Mesenteric fat pad (tissue), 1 donor: ENCODE measurements at regions not wholly inside any gene's neighbourhood (a gene's known extent, or its start where the extent isn't known, plus 50 kb on each side); places are given as distances from the start of the nearest gene placed in this dataset.
A peak's percentile ranks its signal among the peaks of the same experiment; 100 is the strongest.

ENCODE experiments used
- DNase-seq: peaks from one replicate; pipeline ENCODE4 v3.0.0-alpha.2; 2020; ENCODE audit warnings: low spot score
- donor health status: DM: yes; HTN: yes; CAD: no.

DNA sequence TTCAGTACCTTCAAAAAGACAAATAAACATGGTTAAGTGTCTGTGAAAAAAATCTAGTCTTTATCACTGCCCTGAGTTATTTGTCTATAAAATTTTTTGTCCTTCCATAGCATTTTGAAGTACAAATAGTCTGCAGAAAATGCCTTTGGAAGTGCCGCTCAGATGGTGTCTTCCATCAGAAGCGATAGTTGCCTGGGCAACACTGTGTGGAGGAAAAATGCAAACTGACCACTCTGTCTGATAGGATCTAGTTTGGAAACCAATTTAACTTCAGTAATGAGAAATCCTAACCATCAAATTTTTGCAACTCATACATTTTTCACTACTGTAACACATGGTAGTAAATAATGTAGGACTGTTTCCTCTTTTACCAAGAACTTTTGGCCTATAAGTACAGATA lies 449.9 kb downstream of the PRELID2 start:
- DNase-seq = no peak

DNA sequence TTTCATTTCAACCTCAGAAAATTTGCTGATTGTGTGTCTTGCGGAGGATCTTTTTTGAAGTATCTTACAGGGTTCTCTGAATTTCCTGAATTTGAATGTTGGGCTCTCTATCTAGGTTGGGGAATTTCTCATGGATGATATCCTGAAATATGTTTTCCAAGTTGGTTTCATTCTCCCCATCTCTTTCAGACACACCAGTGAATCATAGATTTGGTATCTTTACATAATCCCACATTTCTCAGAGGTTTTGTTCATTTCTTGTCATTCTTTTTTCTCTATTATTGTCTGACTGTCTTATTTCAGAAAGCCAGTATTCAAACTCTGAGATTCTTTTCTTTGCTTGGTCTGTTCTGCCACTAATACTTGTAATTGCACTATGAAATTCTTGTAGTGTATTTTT lies 456.9 kb downstream of the PRELID2 start:
- no peak for DNase-seq

- DNase-seq = no peak
These were observed 459.6 kb downstream of the PRELID2 start for GRCh38 chr5:145375521-145375920.

DNA sequence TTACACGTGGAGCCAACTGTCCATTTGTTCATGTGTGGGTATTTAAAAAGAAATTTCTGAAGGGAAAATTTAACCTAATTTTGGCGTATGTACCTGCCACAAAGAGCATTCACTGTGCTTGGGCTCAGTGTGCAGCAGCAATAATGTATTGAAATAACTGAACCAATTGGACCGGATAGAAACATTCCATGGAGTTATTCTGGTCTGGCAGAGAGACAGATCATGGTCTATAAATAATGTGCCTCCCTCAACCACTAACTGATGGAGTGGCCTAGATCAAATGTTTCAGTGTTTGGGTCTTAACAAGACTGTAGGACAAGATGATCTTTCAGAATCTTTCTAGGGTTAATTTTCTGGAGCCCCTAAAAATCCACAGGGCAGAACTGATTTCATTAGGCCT lies 469.7 kb downstream of the PRELID2 start:
- DNase-seq = no peak

- no peak for DNase-seq
These were observed 472.9 kb downstream of the PRELID2 start for GRCh38 chr5:145362266-145362665.

GRCh38 chr5:145360936-145361335 lies 474.2 kb downstream of the PRELID2 start:
- DNase-seq = no peak

GRCh38 chr5:145350513-145350912 lies 484.6 kb downstream of the PRELID2 start:
- no peak for DNase-seq

DNA sequence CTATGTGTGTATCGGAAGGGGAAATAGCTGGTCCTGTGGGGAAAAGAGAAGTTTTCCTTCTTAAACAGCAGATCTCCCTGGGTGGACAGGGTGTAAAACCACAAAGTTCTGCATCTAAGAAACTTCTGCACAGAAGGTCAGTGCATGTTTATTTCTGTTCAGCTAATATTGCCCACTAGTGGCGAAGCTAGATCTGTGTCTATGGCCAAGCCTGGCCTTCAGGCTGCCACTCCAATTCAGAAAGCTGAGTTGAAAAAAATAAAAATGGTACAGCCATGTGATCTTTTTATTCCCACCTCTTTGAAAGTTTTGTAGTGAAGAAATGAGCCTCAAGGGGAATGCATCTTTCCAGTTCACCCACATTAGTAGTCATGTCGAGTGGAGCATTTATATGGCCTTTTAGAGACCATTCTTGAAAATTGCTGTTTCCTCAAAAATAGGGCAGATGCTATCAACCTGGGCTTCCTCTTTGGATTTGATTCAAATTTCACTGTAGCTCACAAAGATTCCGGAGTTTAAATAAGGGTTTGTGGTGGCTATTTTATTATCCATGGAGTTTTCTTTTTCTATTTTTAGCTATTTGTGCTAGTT lies 488.0 kb downstream of the PRELID2 start:
- no peak for DNase-seq

GRCh38 chr5:145345511-145346287 lies 489.4 kb downstream of the PRELID2 start:
- no peak for DNase-seq

DNA sequence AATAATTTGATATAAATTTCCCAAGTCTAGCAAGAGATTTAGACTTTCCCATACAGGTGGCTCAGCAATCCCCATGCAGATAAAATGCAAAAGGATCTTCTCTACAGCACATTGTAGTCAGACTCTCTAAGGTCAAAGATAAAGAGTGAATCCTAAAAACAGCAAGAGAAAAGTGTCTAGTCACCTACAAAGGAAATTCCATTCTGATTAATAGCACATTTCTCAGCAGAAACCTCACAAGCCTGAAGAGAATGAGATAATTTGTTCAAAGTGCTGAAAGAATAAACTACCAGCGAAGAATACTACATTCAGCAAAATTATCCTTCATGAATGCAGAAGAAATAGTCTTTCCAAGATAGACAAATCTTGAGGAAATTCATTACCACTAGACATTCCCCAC lies 493.3 kb downstream of the PRELID2 start:
- DNase-seq = no peak

GRCh38 chr5:145340099-145340498 lies 495.0 kb downstream of the PRELID2 start:
- peak; percentile 82 for DNase-seq

GRCh38 chr5:145324767-145325479 lies 510.2 kb downstream of the PRELID2 start:
- no peak for DNase-seq

GRCh38 chr5:145324101-145324500 lies 511.0 kb downstream of the PRELID2 start:
- DNase-seq = no peak

DNA sequence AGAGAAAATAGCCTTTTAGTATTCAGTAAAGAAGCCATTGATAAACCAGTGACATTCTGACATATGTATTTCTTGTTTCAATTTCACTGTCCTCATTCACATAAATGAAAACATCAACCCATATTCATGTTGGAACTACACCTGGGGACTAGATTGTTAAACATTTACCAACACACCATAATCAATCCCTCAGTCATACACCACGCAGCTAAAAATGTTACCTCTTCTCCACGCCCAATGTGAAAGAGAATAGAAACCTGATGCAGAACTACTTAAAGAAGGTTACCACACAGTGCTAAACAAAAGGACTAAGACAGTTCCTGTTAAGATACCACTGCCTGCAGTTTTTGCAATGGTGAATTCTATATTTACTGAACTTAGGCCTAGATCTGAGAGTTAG lies 518.9 kb downstream of the PRELID2 start:
- DNase-seq = no peak

- no peak for DNase-seq
These were observed 527.2 kb downstream of the PRELID2 start for GRCh38 chr5:145307866-145308382.

DNA sequence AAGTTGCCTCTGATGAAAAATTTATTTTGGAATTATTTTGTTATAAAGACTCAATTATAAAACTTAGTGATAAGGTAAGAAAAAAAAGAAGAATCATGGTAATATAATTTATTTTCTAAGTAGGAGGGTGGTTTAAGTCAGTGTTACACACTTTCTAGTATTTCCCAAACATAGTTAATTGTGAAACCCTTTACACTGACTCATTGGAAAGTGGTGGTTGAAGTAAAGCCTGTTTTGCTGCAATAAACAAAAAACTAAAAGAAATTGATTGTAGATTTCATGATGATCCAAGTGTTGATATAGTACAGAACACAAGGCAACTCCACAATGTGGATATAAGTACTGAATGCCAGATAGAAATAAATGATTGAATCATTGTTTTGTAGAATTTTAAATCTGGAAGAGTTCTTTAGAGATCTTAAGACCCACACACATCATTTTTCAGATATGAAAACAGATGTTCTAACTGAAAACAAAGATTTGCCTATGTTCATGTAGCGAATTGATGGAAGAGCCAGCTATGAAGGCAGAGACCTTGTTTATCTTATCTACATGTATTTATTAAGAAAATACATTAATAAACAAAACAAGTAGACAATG lies 539.8 kb downstream of the PRELID2 start:
- DNase-seq = no peak

GRCh38 chr5:145294331-145294730 lies 540.8 kb downstream of the PRELID2 start:
- no peak for DNase-seq

DNA sequence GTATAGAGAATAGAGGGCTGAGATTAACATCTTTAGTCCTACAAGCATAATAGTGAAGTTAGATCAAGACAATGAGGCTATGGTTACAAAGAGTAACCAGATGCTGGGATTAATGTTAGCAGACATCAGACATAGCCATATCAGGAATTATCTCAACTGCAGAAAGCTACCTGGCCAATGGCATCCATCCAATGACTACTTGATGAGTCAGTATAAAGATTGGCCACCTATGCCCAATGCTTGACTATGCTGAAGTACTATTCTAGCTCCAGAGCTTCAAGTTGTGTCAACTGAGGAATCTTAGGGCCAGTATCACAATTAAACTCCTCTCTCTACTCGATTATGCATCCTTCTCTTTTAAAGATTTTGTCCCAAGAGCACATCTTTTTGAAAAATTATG lies 541.4 kb downstream of the PRELID2 start:
- no peak for DNase-seq

DNA sequence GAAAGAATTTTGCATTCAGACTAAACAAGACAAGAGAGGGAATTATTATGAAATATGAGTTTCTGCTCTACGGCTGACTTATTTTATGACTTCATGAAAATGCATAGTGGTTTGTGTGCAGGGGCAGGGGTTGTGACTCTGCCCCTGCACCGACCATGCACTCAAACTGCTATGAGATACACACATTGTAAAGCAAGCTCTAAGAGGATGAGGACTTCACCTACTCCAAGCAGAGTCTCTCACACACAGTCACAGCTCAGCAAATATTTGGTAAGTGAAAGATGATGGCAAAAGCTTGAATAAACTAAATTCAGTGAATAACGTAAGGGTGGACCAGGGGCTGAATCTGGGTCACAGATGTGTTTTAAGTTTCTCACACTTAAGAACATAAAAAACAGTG lies 542.9 kb downstream of the PRELID2 start:
- DNase-seq = no peak

DNA sequence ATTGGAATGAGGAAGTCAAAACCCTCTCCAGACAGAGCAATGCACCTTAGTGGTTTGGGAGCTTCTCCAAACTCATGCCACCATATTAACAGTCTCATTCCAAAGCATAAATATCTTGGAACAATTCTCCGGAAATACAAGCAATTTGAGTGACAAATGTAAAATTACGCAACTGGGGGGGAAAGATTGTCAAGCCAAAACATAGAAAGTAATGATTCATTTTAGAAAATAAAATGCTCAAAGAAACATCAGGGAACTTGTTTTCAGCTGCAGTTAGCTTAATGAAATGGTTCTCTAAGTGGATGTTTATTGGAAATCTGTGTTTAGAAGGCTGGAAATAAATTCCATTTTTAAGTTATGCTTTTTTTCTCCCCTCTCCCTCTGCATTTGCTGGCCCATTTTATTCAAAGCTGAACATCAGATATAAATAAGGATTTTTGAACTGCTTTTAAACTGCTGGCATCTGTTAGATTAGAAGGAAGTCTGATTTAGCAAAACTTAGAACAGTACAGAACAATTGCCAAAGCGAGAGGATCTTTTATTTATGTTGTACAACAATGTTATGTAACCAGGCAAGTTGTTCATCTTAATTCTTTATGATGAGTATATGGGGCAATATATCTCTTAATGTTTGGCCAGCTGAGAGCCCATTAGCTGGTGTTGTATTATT lies 551.9 kb downstream of the PRELID2 start:
- no peak for DNase-seq

- no peak for DNase-seq
These were observed 554.3 kb downstream of the PRELID2 start for GRCh38 chr5:145280806-145281205.
